K562 (cell line): ENCODE measurements at regions not wholly inside any gene's neighbourhood (a gene's known extent, or its start where the extent isn't known, plus 50 kb on each side); places are given as distances from the start of the nearest gene placed in this dataset.

ENCODE experiments used
- ERF ChIP-seq: fragments of 450-650 bp; formaldehyde crosslinking; IDR thresholded peaks from 2 replicates; pipeline ENCODE4 v1.4.0; 2020; ENCODE audit warnings: mild to moderate bottlenecking, mixed read lengths
- KDM1A ChIP-seq, 2 experiments: fragments of 450-650 bp; IDR thresholded peaks; 2 replicates each; pipeline ENCODE4 v1.6.1; 2016; ENCODE audit warnings: mild to moderate bottlenecking in 2 of 2
- YBX1 ChIP-seq: fragments of 450-650 bp; IDR thresholded peaks from 2 replicates; pipeline ENCODE4 v1.7.1; 2016; ENCODE audit warnings: mild to moderate bottlenecking
- ZNF217 ChIP-seq: sonication (generic); formaldehyde crosslinking; IDR thresholded peaks from 2 replicates; pipeline ENCODE4 v1.8.0; 2022; ENCODE audit warnings: mild to moderate bottlenecking, missing genetic modification reagents
- TF ChIP-seq, protein P1 (sequence below), 2 experiments: fragments of 450-650 bp in 1 of 2; sonication (generic) in 1 of 2; formaldehyde crosslinking in 1 of 2; IDR thresholded peaks; 2 replicates each; pipeline versions ENCODE4 v1.7.1 to v1.9.0; 2016 to 2022; ENCODE audit warnings: inconsistent platforms in 1 of 2, mild to moderate bottlenecking in 1 of 2, missing genetic modification reagents in 1 of 2
- TF ChIP-seq, protein P2 (sequence below): fragments of 450-650 bp; formaldehyde crosslinking; IDR thresholded peaks from 2 replicates; pipeline ENCODE4 v1.4.0; 2020; ENCODE audit warnings: mild to moderate bottlenecking
- TF ChIP-seq, protein P3 (sequence below): fragments of 450-650 bp; IDR thresholded peaks from 2 replicates; pipeline ENCODE4 v1.6.1; 2018; ENCODE audit not compliant: partially characterized antibody
- TF ChIP-seq, protein P4 (sequence below): fragments of 450-650 bp; formaldehyde crosslinking; IDR thresholded peaks from 2 replicates; pipeline ENCODE4 v1.4.0; 2020; ENCODE audit warnings: mild to moderate bottlenecking, moderate library complexity
- TF ChIP-seq, protein P5 (sequence below): fragments of 250-450 bp; sonication (Bioruptor Pico); IDR thresholded peaks from 2 replicates; pipeline ENCODE4 v1.6.1; 2021; ENCODE audit warnings: mild to moderate bottlenecking

DNA sequence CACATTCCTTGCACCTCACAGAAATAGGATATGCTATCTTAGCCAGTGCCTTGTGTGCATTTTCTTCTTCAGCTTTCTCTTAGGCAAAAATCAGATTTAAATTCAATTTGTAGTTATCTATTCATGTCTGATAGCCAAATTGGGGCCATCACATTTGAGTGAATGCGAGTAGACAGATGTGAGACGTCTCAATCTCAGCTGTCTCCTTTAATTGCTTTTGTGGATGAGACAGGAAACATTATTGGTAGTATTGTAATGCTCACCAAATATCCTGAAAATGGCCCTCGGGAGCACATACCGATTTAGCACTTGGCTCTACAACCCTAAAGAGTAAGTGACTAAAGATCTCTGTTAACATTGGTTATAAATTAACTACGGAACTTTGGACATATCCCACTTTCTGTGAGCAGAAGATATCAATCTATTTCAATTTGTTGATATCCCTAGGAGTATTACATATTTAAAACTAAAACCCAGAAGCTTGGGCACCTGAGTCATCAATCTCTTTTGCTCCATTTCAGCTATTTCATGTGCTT is 1012.5 kb upstream of the TMEM132C start (continued):
- TF ChIP-seq, protein P1, sequence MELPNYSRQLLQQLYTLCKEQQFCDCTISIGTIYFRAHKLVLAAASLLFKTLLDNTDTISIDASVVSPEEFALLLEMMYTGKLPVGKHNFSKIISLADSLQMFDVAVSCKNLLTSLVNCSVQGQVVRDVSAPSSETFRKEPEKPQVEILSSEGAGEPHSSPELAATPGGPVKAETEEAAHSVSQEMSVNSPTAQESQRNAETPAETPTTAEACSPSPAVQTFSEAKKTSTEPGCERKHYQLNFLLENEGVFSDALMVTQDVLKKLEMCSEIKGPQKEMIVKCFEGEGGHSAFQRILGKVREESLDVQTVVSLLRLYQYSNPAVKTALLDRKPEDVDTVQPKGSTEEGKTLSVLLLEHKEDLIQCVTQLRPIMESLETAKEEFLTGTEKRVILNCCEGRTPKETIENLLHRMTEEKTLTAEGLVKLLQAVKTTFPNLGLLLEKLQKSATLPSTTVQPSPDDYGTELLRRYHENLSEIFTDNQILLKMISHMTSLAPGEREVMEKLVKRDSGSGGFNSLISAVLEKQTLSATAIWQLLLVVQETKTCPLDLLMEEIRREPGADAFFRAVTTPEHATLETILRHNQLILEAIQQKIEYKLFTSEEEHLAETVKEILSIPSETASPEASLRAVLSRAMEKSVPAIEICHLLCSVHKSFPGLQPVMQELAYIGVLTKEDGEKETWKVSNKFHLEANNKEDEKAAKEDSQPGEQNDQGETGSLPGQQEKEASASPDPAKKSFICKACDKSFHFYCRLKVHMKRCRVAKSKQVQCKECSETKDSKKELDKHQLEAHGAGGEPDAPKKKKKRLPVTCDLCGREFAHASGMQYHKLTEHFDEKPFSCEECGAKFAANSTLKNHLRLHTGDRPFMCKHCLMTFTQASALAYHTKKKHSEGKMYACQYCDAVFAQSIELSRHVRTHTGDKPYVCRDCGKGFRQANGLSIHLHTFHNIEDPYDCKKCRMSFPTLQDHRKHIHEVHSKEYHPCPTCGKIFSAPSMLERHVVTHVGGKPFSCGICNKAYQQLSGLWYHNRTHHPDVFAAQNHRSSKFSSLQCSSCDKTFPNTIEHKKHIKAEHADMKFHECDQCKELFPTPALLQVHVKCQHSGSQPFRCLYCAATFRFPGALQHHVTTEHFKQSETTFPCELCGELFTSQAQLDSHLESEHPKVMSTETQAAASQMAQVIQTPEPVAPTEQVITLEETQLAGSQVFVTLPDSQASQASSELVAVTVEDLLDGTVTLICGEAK (IDR thresholded peaks at IDR 0.05) = no peak
- TF ChIP-seq, protein P1 (CRISPR knock-in tag; IDR thresholded peaks at IDR 0.05) = no peak
- TF ChIP-seq, protein P2, sequence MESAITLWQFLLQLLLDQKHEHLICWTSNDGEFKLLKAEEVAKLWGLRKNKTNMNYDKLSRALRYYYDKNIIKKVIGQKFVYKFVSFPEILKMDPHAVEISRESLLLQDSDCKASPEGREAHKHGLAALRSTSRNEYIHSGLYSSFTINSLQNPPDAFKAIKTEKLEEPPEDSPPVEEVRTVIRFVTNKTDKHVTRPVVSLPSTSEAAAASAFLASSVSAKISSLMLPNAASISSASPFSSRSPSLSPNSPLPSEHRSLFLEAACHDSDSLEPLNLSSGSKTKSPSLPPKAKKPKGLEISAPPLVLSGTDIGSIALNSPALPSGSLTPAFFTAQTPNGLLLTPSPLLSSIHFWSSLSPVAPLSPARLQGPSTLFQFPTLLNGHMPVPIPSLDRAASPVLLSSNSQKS (CRISPR knock-in tag) = no peak
- TF ChIP-seq ERF (CRISPR knock-in tag) (no peak), YBX1 (no peak), ZNF217 (CRISPR knock-in tag) (no peak), KDM1A (IDR thresholded peaks at IDR 0.05) (no peak)
- TF ChIP-seq, protein P3, sequence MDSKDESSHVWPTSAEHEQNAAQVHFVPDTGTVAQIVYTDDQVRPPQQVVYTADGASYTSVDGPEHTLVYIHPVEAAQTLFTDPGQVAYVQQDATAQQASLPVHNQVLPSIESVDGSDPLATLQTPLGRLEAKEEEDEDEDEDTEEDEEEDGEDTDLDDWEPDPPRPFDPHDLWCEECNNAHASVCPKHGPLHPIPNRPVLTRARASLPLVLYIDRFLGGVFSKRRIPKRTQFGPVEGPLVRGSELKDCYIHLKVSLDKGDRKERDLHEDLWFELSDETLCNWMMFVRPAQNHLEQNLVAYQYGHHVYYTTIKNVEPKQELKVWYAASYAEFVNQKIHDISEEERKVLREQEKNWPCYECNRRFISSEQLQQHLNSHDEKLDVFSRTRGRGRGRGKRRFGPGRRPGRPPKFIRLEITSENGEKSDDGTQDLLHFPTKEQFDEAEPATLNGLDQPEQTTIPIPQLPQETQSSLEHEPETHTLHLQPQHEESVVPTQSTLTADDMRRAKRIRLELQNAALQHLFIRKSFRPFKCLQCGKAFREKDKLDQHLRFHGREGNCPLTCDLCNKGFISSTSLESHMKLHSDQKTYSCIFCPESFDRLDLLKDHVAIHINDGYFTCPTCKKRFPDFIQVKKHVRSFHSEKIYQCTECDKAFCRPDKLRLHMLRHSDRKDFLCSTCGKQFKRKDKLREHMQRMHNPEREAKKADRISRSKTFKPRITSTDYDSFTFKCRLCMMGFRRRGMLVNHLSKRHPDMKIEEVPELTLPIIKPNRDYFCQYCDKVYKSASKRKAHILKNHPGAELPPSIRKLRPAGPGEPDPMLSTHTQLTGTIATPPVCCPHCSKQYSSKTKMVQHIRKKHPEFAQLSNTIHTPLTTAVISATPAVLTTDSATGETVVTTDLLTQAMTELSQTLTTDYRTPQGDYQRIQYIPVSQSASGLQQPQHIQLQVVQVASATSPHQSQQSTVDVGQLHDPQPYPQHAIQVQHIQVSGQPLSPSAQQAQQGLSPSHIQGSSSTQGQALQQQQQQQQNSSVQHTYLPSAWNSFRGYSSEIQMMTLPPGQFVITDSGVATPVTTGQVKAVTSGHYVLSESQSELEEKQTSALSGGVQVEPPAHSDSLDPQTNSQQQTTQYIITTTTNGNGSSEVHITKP = no peak
- TF ChIP-seq, protein P4, sequence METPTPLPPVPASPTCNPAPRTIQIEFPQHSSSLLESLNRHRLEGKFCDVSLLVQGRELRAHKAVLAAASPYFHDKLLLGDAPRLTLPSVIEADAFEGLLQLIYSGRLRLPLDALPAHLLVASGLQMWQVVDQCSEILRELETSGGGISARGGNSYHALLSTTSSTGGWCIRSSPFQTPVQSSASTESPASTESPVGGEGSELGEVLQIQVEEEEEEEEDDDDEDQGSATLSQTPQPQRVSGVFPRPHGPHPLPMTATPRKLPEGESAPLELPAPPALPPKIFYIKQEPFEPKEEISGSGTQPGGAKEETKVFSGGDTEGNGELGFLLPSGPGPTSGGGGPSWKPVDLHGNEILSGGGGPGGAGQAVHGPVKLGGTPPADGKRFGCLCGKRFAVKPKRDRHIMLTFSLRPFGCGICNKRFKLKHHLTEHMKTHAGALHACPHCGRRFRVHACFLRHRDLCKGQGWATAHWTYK (CRISPR knock-in tag) = no peak
- TF ChIP-seq, protein P5, sequence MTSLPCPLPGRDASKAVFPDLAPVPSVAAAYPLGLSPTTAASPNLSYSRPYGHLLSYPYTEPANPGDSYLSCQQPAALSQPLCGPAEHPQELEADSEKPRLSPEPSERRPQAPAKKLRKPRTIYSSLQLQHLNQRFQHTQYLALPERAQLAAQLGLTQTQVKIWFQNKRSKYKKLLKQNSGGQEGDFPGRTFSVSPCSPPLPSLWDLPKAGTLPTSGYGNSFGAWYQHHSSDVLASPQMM (CRISPR knock-in tag) = no peak
